HepG2 (cell line): ENCODE measurements at regions not wholly inside any gene's neighbourhood (a gene's known extent, or its start where the extent isn't known, plus 50 kb on each side); places are given as distances from the start of the nearest gene placed in this dataset.

ENCODE experiments used
- ATAC-seq: fragments of 200-7000 bp; cut with Tn5 transposase; 3 replicates; pipeline ENCODE4 v1.9.1; 2020; ENCODE audit warnings: mild to moderate bottlenecking, moderate library complexity
- BruUV-seq: library from RNA; stranded (reverse); fragments of 400-500 nt; replicated peaks from 2 replicates; lab custom pipeline; 2021; lab: Mats Ljungman, UMichigan
- CTCF ChIA-PET: fragments of 300-600 bp; formaldehyde crosslinking; extraction: SDS; loops from one replicate; lab custom pipeline; 2021; ENCODE audit warnings: low total read pairs, inconsistent platforms, low intra/inter-chr PET ratio; lab: Yijun Ruan, JAX
- POLR2A ChIA-PET: fragments of 350-600 bp; sonication (Branson Sonifier 250); formaldehyde crosslinking; loops from one replicate; lab custom pipeline; 2020; ENCODE audit warnings: antibody characterized with exemption, inconsistent platforms; lab: Yijun Ruan, JAX
- DNase-seq: peaks from one replicate; pipeline ENCODE4 v3.0.0-alpha.2; 2015; ENCODE audit warnings: low spot score
- FAIRE-seq: peaks from 3 replicates; lab custom pipeline; 2011; peaks lifted over from hg19 to GRCh38; lab: Jason Lieb, UNC
- H2AFZ ChIP-seq: one replicate; pipeline ENCODE4 v1.6.1; 2011; ENCODE audit warnings: low read length, inconsistent platforms
- H3K27ac ChIP-seq: fragments of 300-600 bp; 3 replicates; pipeline ENCODE4 v1.8.0; 2011; ENCODE audit warnings: mixed run types, mild to moderate bottlenecking, mixed read lengths, low read length, inconsistent platforms; ENCODE audit not compliant: insufficient read depth; ENCODE audit errors: extremely low read length
- H3K27me3 ChIP-seq, 2 experiments: fragments of 200-600 bp in 1 of 2; 2 replicates in 1 of 2; 3 replicates in 1 of 2; pipeline versions ENCODE4 v1.6.0 to v1.8.0; 2011; ENCODE audit warnings: low read length in 2 of 2, mild to moderate bottlenecking in 2 of 2, moderate library complexity in 2 of 2, inconsistent platforms in 1 of 2; ENCODE audit not compliant: insufficient read depth in 2 of 2, control insufficient read depth in 1 of 2
- H3K36me3 ChIP-seq, 2 experiments: fragments of 200-600 bp in 1 of 2; replicated peaks in 1 of 2; 2 replicates in 1 of 2; 3 replicates in 1 of 2; pipeline versions ENCODE4 v1.5.1 to v1.8.0; 2011; ENCODE audit warnings: low read length in 2 of 2, inconsistent platforms in 1 of 2; ENCODE audit not compliant: insufficient read depth in 2 of 2, control insufficient read depth in 1 of 2
- H3K4me1 ChIP-seq: 2 replicates; pipeline ENCODE4 v1.5.1; 2012; ENCODE audit warnings: low read length, inconsistent platforms; ENCODE audit not compliant: insufficient read depth
- H3K4me2 ChIP-seq: 2 replicates; pipeline ENCODE4 v1.6.0; 2011; ENCODE audit warnings: low read depth, low read length, inconsistent platforms
- H3K4me3 ChIP-seq, 3 experiments: fragments of 200-600 bp in 1 of 3; sonication (generic), shearing (Covaris generic) in 1 of 3; replicated peaks in 1 of 3; 2 replicates each; pipeline ENCODE4 v1.5.1; 2011 to 2016; ENCODE audit warnings: low read length in 3 of 3, inconsistent platforms in 2 of 3, low read depth in 2 of 3, mild to moderate bottlenecking in 2 of 3, control low read depth in 1 of 3, mixed read lengths in 1 of 3; ENCODE audit not compliant: insufficient read depth in 1 of 3
- H3K79me2 ChIP-seq: one replicate; pipeline ENCODE4 v1.6.1; 2011; ENCODE audit warnings: low read length, inconsistent platforms; ENCODE audit not compliant: insufficient read depth
- H3K9ac ChIP-seq: 2 replicates; pipeline ENCODE4 v1.6.0; 2011; ENCODE audit warnings: mild to moderate bottlenecking, low read depth, low read length, inconsistent platforms; ENCODE audit not compliant: insufficient read depth
- H3K9me3 ChIP-seq: 2 replicates; pipeline ENCODE4 v1.5.1; 2012; ENCODE audit warnings: mild to moderate bottlenecking, low read length
- H4K20me1 ChIP-seq: 2 replicates; pipeline ENCODE4 v1.6.0; 2011; ENCODE audit warnings: inconsistent platforms, mild to moderate bottlenecking, low read length, moderate library complexity; ENCODE audit not compliant: insufficient read depth
- FOXK2 ChIP-seq: fragments of 450-650 bp; IDR thresholded peaks from 2 replicates; pipeline ENCODE4 v1.6.1; 2016
- HIVEP1 ChIP-seq: sonication (generic); formaldehyde crosslinking; IDR thresholded peaks from 2 replicates; pipeline ENCODE4 v1.4.0; 2020; ENCODE audit warnings: mild to moderate bottlenecking, missing genetic modification reagents
- IKZF1 ChIP-seq: fragments of 450-650 bp; IDR thresholded peaks from 2 replicates; pipeline ENCODE4 v1.7.1; 2016
- NCOA1 ChIP-seq: sonication (generic); formaldehyde crosslinking; IDR thresholded peaks from 2 replicates; pipeline ENCODE4 v1.9.0; 2021; ENCODE audit warnings: missing genetic modification reagents
- SIX1 ChIP-seq: sonication (generic); formaldehyde crosslinking; IDR thresholded peaks from 2 replicates; pipeline ENCODE4 v1.4.0; 2020; ENCODE audit warnings: missing genetic modification reagents, borderline replicate concordance
- SNAI1 ChIP-seq: sonication (generic); formaldehyde crosslinking; IDR thresholded peaks from 2 replicates; pipeline ENCODE4 v1.5.0; 2020; ENCODE audit warnings: mild to moderate bottlenecking, missing genetic modification reagents, borderline replicate concordance
- TCF7 ChIP-seq: sonication (generic); IDR thresholded peaks from 2 replicates; pipeline ENCODE4 v1.6.1; 2016; ENCODE audit warnings: antibody characterized with exemption, low read depth
- U2AF1 ChIP-seq: fragments of 200-400 bp; formaldehyde crosslinking; optimal IDR thresholded peaks from 2 replicates; pipeline ENCODE3; 2017; ENCODE audit warnings: mild to moderate bottlenecking, low read depth, low read length
- ZKSCAN5 ChIP-seq: sonication (generic); formaldehyde crosslinking; IDR thresholded peaks from 2 replicates; pipeline ENCODE4 v1.5.1; 2020; ENCODE audit warnings: mild to moderate bottlenecking, missing genetic modification reagents
- ZNF605 ChIP-seq: sonication (generic); formaldehyde crosslinking; IDR thresholded peaks from 2 replicates; pipeline ENCODE4 v1.8.0; 2022; ENCODE audit warnings: mild to moderate bottlenecking, missing genetic modification reagents
- ZNF709 ChIP-seq: sonication (generic); formaldehyde crosslinking; IDR thresholded peaks from 2 replicates; pipeline ENCODE4 v1.5.0; 2020; ENCODE audit warnings: mild to moderate bottlenecking, missing genetic modification reagents
- WGBS: methylation state at CpG from one replicate; pipeline ENCODE4 v1.1.6; 2017; ENCODE audit warnings: low lambda C conversion rate; 5-methylcytosine and 5-hydroxymethylcytosine counted together
- in situ Hi-C: cut with HindIII; loops from 2 replicates; pipeline ENCODE4 v1.10.0; 2017; ENCODE audit warnings: low pct_unique_long_range_greater_than_20kb; ENCODE audit not compliant: extremely low pct_ligation_motif_present
- intact Hi-C: fragments of 100-400 bp; cut with micrococcal nuclease; formaldehyde crosslinking; loops from one replicate; pipeline ENCODE4 v1.10.0; 2022; ENCODE audit not compliant: unreplicated experiment
- TF ChIP-seq, protein P1 (sequence below): IDR thresholded peaks from 2 replicates; pipeline ENCODE4 v1.6.1; 2016; ENCODE audit warnings: low read depth, control low read depth
- TF ChIP-seq, protein P2 (sequence below): sonication (generic); formaldehyde crosslinking; IDR thresholded peaks from 2 replicates; pipeline ENCODE4 v1.5.0; 2020; ENCODE audit warnings: mild to moderate bottlenecking, missing genetic modification reagents
- TF ChIP-seq, protein P3 (sequence below): IDR thresholded peaks from 2 replicates; pipeline ENCODE4 v1.6.1; 2018; ENCODE audit warnings: missing genetic modification reagents, mild to moderate bottlenecking, missing compliant biosample characterization
- TF ChIP-seq, protein P4 (sequence below): sonication (generic); formaldehyde crosslinking; IDR thresholded peaks from 2 replicates; pipeline ENCODE4 v1.4.0; 2020; ENCODE audit warnings: mild to moderate bottlenecking, missing genetic modification reagents
- TF ChIP-seq, protein P5 (sequence below): sonication (generic); formaldehyde crosslinking; IDR thresholded peaks from 2 replicates; pipeline ENCODE4 v1.4.0; 2020; ENCODE audit warnings: missing genetic modification reagents
- TF ChIP-seq, protein P6 (sequence below): sonication (generic); formaldehyde crosslinking; conservative IDR thresholded peaks from 2 replicates; pipeline ENCODE4 v1.8.0; 2022; ENCODE audit warnings: low read depth, missing genetic modification reagents

DNA sequence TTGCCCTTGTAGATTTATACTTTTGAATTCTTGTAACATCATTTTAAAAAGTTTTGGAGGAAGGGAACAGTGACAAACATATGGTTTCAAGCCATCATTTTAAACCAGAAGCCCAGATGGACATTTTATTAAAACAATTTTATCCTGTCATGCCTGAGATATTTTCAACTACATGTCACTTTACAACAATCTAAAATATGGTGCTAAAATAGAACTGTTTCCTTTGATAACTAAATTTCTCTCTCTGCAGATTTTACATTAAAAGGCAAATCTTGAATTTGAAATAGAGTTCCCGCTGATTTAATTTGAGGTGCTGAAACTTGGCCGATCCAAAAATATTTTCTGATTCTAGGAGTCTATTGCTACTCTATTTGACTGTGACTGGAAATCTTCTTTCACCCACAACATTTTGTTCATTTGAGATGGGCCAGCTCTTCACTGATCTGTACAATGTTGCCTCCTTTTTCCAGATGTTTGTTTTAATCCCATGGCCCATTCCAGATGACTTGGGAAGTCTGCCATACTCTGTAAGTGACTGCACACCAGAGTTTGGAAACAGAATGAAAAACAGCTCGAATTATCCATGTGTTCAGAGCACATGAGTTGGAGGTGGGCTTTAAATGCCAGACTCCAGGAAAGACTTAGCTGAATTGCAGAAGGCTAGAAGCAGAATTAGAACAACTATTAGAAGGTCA, 402.5 kb downstream of the TMEM135 start:
- H2AFZ ChIP-seq: no peak overlapping the region
- WGBS: 6% methylated on average over 3 of the region's 3 CpGs
- H3K9me3 ChIP-seq: no peaks in the 10 kb centered on the region
- H3K36me3 ChIP-seq: no peaks in the 10 kb centered on the region
- no peaks in the 10 kb centered on the region for H4K20me1 ChIP-seq
- H3K27me3 ChIP-seq: no peaks in the 10 kb centered on the region; a peak in 1 of 5 replicates
- H3K4me3 ChIP-seq: no peak overlapping the region
- ATAC-seq: no peak
- no TSS peak for BruUV-seq
- no peak for DNase-seq
- intact Hi-C loops (no loop called here), in situ Hi-C loops (no loop called here)
- H3K27ac ChIP-seq: no peak overlapping the region
- no peak overlapping the region for H3K9ac ChIP-seq
- H3K4me2 ChIP-seq: no peak overlapping the region
- FAIRE-seq: no peak
- POLR2A ChIA-PET: no interaction called here
- peaks cover 7% of the 10 kb centered on the region; the same call in 1 of the 2 replicates for H3K4me1 ChIP-seq
- CTCF ChIA-PET: no interaction called here
- H3K79me2 ChIP-seq: no peaks in the 10 kb centered on the region
- no peak for TF ChIP-seq FOXK2
- no peak for TF ChIP-seq U2AF1
- TF ChIP-seq, protein P1, sequence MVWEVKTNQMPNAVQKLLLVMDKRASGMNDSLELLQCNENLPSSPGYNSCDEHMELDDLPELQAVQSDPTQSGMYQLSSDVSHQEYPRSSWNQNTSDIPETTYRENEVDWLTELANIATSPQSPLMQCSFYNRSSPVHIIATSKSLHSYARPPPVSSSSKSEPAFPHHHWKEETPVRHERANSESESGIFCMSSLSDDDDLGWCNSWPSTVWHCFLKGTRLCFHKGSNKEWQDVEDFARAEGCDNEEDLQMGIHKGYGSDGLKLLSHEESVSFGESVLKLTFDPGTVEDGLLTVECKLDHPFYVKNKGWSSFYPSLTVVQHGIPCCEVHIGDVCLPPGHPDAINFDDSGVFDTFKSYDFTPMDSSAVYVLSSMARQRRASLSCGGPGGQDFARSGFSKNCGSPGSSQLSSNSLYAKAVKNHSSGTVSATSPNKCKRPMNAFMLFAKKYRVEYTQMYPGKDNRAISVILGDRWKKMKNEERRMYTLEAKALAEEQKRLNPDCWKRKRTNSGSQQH: no peak
- no peak for TF ChIP-seq IKZF1
- TF ChIP-seq ZNF605 (CRISPR knock-in tag): no peak
- no peak for TF ChIP-seq ZNF709 (CRISPR knock-in tag)
- TF ChIP-seq TCF7: no peak
- TF ChIP-seq, protein P2, sequence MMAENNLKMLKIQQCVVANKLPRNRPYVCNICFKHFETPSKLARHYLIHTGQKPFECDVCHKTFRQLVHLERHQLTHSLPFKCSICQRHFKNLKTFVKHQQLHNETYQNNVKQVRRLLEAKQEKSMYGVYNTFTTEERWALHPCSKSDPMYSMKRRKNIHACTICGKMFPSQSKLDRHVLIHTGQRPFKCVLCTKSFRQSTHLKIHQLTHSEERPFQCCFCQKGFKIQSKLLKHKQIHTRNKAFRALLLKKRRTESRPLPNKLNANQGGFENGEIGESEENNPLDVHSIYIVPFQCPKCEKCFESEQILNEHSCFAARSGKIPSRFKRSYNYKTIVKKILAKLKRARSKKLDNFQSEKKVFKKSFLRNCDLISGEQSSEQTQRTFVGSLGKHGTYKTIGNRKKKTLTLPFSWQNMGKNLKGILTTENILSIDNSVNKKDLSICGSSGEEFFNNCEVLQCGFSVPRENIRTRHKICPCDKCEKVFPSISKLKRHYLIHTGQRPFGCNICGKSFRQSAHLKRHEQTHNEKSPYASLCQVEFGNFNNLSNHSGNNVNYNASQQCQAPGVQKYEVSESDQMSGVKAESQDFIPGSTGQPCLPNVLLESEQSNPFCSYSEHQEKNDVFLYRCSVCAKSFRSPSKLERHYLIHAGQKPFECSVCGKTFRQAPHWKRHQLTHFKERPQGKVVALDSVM (CRISPR knock-in tag): no peak
- TF ChIP-seq, protein P3, sequence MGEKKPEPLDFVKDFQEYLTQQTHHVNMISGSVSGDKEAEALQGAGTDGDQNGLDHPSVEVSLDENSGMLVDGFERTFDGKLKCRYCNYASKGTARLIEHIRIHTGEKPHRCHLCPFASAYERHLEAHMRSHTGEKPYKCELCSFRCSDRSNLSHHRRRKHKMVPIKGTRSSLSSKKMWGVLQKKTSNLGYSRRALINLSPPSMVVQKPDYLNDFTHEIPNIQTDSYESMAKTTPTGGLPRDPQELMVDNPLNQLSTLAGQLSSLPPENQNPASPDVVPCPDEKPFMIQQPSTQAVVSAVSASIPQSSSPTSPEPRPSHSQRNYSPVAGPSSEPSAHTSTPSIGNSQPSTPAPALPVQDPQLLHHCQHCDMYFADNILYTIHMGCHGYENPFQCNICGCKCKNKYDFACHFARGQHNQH: no peak
- TF ChIP-seq SNAI1 (CRISPR knock-in tag): no peak
- no peak for TF ChIP-seq HIVEP1
- TF ChIP-seq NCOA1 (CRISPR knock-in tag): no peak
- TF ChIP-seq, protein P4, sequence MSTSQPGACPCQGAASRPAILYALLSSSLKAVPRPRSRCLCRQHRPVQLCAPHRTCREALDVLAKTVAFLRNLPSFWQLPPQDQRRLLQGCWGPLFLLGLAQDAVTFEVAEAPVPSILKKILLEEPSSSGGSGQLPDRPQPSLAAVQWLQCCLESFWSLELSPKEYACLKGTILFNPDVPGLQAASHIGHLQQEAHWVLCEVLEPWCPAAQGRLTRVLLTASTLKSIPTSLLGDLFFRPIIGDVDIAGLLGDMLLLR (CRISPR knock-in tag): no peak
- TF ChIP-seq, protein P5, sequence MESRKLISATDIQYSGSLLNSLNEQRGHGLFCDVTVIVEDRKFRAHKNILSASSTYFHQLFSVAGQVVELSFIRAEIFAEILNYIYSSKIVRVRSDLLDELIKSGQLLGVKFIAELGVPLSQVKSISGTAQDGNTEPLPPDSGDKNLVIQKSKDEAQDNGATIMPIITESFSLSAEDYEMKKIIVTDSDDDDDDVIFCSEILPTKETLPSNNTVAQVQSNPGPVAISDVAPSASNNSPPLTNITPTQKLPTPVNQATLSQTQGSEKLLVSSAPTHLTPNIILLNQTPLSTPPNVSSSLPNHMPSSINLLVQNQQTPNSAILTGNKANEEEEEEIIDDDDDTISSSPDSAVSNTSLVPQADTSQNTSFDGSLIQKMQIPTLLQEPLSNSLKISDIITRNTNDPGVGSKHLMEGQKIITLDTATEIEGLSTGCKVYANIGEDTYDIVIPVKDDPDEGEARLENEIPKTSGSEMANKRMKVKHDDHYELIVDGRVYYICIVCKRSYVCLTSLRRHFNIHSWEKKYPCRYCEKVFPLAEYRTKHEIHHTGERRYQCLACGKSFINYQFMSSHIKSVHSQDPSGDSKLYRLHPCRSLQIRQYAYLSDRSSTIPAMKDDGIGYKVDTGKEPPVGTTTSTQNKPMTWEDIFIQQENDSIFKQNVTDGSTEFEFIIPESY (CRISPR knock-in tag): no peak
- TF ChIP-seq ZKSCAN5 (CRISPR knock-in tag): no peak
- TF ChIP-seq, protein P6, sequence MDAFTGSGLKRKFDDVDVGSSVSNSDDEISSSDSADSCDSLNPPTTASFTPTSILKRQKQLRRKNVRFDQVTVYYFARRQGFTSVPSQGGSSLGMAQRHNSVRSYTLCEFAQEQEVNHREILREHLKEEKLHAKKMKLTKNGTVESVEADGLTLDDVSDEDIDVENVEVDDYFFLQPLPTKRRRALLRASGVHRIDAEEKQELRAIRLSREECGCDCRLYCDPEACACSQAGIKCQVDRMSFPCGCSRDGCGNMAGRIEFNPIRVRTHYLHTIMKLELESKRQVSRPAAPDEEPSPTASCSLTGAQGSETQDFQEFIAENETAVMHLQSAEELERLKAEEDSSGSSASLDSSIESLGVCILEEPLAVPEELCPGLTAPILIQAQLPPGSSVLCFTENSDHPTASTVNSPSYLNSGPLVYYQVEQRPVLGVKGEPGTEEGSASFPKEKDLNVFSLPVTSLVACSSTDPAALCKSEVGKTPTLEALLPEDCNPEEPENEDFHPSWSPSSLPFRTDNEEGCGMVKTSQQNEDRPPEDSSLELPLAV (CRISPR knock-in tag): no peak
- no peak for TF ChIP-seq SIX1
